Right atrium auricular region (tissue), 2 donors: ENCODE measurements at regions not wholly inside any gene's neighbourhood (a gene's known extent, or its start where the extent isn't known, plus 50 kb on each side); places are given as distances from the start of the nearest gene placed in this dataset.
A peak's percentile ranks its signal among the peaks of the same experiment; 100 is the strongest.

ENCODE experiments used
- DNase-seq: peaks from one replicate; pipeline ENCODE4 v3.0.0-alpha.2; 2019; ENCODE audit warnings: low spot score
- H3K27ac ChIP-seq, 2 donors: fragments of 200-600 bp; sonication (generic); 1 replicate in 1 of 2; 2 replicates in 1 of 2; pipeline ENCODE4 v1.5.1; 2016 to 2019
- H3K27me3 ChIP-seq, 2 donors: fragments of 200-600 bp; sonication (generic); one replicate each; pipeline versions ENCODE4 v1.5.1 to v1.6.0; 2017 to 2019
- H3K36me3 ChIP-seq: fragments of 200-600 bp; sonication (generic); one replicate; pipeline ENCODE4 v1.5.1; 2016
- H3K4me1 ChIP-seq, 2 donors: fragments of 200-600 bp; sonication (generic); one replicate each; pipeline versions ENCODE4 v1.5.1 to v1.6.0; 2017 to 2019
- H3K4me3 ChIP-seq, 2 donors: fragments of 200-600 bp; sonication (generic); 1 replicate in 1 of 2; 2 replicates in 1 of 2; pipeline ENCODE4 v1.5.1; 2017 to 2019; ENCODE audit warnings: mild to moderate bottlenecking in 1 of 2, moderate library complexity in 1 of 2
- H3K9me3 ChIP-seq, 2 donors: fragments of 200-600 bp; sonication (generic); one replicate each; pipeline ENCODE4 v1.5.1; 2019
- TF ChIP-seq, protein P1 (sequence below), 2 donors: fragments of 200-600 bp; sonication (generic); IDR thresholded peaks; one replicate each; pipeline ENCODE4 v1.5.1; 2019; ENCODE audit warnings: antibody characterized with exemption in 2 of 2

DNA sequence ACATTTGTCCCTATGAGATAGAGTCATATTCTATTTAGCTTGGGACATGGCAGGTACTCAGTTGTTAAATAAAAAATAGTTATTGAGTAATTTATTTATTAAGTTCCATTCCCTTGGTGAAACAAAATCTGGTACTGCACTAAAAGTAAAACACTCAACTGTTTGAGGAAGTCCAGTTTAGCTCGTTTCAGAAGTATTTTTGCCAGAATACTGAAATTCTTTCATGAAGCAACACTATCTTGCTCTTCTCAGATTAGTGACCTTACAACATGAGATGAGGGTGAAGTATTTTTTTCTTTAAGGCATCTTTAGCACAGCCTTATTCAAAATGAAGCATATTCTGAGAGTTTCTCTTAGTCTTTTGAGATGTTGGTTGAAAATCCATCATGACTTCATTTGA is 106.0 kb downstream of the ZNF365 start:
- TF ChIP-seq, protein P1, sequence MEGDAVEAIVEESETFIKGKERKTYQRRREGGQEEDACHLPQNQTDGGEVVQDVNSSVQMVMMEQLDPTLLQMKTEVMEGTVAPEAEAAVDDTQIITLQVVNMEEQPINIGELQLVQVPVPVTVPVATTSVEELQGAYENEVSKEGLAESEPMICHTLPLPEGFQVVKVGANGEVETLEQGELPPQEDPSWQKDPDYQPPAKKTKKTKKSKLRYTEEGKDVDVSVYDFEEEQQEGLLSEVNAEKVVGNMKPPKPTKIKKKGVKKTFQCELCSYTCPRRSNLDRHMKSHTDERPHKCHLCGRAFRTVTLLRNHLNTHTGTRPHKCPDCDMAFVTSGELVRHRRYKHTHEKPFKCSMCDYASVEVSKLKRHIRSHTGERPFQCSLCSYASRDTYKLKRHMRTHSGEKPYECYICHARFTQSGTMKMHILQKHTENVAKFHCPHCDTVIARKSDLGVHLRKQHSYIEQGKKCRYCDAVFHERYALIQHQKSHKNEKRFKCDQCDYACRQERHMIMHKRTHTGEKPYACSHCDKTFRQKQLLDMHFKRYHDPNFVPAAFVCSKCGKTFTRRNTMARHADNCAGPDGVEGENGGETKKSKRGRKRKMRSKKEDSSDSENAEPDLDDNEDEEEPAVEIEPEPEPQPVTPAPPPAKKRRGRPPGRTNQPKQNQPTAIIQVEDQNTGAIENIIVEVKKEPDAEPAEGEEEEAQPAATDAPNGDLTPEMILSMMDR (IDR thresholded peaks at IDR 0.05): no peak
- H3K9me3 ChIP-seq: no peaks in the 10 kb centered on the region
- no peak overlapping the region for H3K27ac ChIP-seq
- H3K4me3 ChIP-seq: no peak overlapping the region
- H3K27me3 ChIP-seq: no peaks in the 10 kb centered on the region
- no peaks in the 10 kb centered on the region for H3K4me1 ChIP-seq
- H3K36me3 ChIP-seq: no peaks in the 10 kb centered on the region
- DNase-seq: no peak

DNA sequence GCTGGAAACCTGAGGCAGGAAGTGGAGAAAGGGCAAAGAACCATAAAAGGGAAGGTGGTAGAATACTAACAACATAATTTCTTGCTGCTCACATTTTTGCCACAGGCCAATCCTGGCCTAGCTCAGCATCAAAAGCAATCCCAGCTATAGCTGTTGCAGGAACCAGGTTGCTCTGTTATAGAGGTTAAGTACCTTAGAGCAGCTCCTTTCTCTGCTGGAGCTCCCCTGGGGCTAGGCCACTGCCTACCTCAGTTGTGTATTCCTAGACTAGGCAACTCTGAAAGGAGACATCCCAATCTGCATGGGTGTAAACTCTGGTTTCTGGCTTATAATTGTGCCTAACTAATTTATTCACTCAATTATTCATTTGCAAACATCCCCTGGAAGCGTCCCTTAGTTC is 108.4 kb downstream of the ZNF365 start:
- H3K27ac ChIP-seq: no peak overlapping the region
- H3K36me3 ChIP-seq: no peaks in the 10 kb centered on the region
- no peaks in the 10 kb centered on the region for H3K27me3 ChIP-seq
- DNase-seq: no peak
- H3K4me3 ChIP-seq: no peak overlapping the region
- H3K9me3 ChIP-seq: no peaks in the 10 kb centered on the region
- TF ChIP-seq, protein P1 (IDR thresholded peaks at IDR 0.05): no peak
- H3K4me1 ChIP-seq: no peaks in the 10 kb centered on the region

DNA sequence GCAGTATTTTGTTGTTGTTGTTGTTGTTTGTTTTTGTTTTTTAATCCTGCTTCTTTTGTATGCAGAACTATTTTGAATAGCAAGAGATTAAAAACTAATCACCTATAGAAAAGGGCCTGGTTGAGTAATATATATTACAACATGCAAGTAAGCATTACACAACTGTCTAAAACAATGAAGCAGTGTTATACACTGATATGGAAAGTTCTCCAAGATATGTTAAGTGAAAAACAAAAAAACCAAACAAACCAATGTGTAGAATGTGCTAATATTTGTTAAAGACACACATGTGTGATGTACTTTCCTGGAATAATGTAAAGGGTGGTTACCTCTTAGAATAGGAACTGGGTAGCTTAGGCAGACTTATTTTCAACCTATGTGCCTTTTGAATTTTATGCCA is 117.4 kb downstream of the ZNF365 start:
- Histone ChIP-seq H3K4me3 (no peak overlapping the region), H3K9me3 (no peaks in the 10 kb centered on the region), H3K27me3 (no peaks in the 10 kb centered on the region), H3K27ac (no peak overlapping the region), H3K4me1 (no peaks in the 10 kb centered on the region), H3K36me3 (no peaks in the 10 kb centered on the region)
- no peak for DNase-seq
- TF ChIP-seq, protein P1 (IDR thresholded peaks at IDR 0.05): no peak

DNA sequence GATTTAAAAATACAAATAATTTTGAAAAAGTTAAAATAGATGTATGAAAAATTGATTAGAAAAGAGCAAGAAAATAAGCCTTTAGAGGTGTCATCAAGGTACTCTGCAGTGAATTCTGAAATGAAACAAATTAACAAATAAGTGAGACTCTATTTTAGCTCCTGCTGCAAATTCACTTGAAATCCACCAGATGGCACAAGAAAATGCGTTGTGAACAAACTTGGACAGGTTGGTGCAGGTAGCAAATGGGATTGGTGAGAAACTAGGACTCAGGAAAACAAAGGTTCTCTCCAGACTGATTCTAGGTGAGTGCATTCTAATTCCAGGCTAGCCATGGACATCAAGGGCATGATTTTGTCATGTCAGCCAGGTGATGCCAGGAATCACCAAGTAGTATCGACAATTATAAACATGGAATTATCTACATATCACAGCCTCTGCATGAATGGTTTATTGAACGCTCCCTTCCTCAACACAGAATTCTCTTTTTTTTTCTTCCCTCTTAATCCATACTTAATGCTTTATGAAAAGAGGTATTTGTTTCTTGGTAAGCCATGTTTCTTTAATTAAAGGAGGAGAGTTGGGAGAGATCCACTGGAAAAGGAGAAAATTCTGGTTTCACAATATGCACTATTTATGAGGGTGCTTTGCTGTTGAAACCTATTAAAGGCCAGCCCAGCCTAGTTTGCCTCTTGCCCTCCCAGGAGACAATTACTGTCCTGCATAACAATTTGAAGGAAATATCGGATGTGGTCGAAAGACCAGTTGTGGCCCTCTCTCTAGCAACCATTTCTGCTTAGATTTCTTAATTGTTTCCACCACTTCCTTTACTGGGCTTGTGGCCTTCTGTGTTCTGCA is 118.1 kb downstream of the ZNF365 start:
- Histone ChIP-seq H3K9me3 (no peaks in the 10 kb centered on the region), H3K27me3 (no peaks in the 10 kb centered on the region), H3K27ac (peak overlapping the region in 1 of 2 donors; percentile 7), H3K4me1 (no peaks in the 10 kb centered on the region), H3K36me3 (no peaks in the 10 kb centered on the region), H3K4me3 (no peak overlapping the region)
- no peak for DNase-seq
- TF ChIP-seq, protein P1 (IDR thresholded peaks at IDR 0.05): peak in 1 of 2 donors; percentile 63

DNA sequence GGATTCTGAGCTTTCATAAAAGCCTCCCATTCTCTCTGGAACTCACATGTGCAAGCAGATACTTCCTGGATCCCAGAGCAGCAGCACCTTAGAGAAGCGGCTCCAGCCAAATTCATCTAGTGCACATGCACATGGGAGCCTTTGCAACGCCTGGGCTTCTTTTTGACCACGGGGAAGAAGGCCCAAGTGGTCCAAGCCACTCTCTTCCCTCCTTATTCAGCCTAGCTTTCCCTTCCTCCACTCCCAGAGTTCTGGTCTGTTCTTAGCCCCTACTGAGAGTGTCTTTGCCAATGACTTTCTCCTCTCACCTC is 118.7 kb downstream of the ZNF365 start:
- DNase-seq: no peak
- H3K27me3 ChIP-seq: no peaks in the 10 kb centered on the region
- no peaks in the 10 kb centered on the region for H3K4me1 ChIP-seq
- H3K27ac ChIP-seq: no peak overlapping the region
- no peaks in the 10 kb centered on the region for H3K36me3 ChIP-seq
- TF ChIP-seq, protein P1 (IDR thresholded peaks at IDR 0.05): no peak
- no peaks in the 10 kb centered on the region for H3K9me3 ChIP-seq
- H3K4me3 ChIP-seq: no peak overlapping the region

DNA sequence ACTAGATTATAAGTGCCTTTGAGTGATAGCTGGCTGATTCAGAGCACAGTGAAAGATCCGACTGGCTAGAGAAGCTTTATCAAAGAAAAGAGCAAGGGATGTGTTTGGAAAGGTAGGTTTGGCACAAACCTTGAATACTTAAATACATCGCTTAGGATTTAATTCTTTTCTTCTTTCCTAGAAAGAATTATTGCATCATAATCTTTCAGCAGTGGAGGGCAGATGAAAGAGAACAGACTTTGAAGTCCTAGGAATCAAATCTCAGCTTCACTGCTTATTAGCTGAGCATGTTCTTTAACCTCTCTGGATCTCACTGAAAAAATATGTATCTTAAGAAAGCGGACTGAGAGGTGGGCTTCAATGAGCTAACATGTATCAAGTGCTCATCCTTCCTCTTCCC is 122.8 kb downstream of the ZNF365 start:
- no peaks in the 10 kb centered on the region for H3K27me3 ChIP-seq
- no peaks in the 10 kb centered on the region for H3K9me3 ChIP-seq
- no peaks in the 10 kb centered on the region for H3K4me1 ChIP-seq
- H3K36me3 ChIP-seq: no peaks in the 10 kb centered on the region
- no peak overlapping the region for H3K4me3 ChIP-seq
- TF ChIP-seq, protein P1 (IDR thresholded peaks at IDR 0.05): no peak
- no peak overlapping the region for H3K27ac ChIP-seq
- DNase-seq: no peak
